Esophagus muscularis mucosa (tissue), 3 donors: ENCODE measurements at regions not wholly inside any gene's neighbourhood (a gene's known extent, or its start where the extent isn't known, plus 50 kb on each side); places are given as distances from the start of the nearest gene placed in this dataset.

Experiments
- POLR2AphosphoS5 ChIP-seq, 2 donors: sonication (generic); formaldehyde crosslinking; IDR thresholded peaks; one replicate each; pipeline ENCODE4 v1.6.1; 2017; ENCODE audit warnings: antibody characterized with exemption in 2 of 2
- TF ChIP-seq, protein P1 (sequence below), 3 experiments: fragments of 200-600 bp in 2 of 3; fragments of 450-650 bp in 1 of 3; sonication (generic) in 2 of 3; IDR thresholded peaks; one replicate each; pipeline ENCODE4 v1.5.1; 2017 to 2019; ENCODE audit warnings: antibody characterized with exemption in 3 of 3, mild to moderate bottlenecking in 2 of 3, moderate library complexity in 1 of 3

DNA sequence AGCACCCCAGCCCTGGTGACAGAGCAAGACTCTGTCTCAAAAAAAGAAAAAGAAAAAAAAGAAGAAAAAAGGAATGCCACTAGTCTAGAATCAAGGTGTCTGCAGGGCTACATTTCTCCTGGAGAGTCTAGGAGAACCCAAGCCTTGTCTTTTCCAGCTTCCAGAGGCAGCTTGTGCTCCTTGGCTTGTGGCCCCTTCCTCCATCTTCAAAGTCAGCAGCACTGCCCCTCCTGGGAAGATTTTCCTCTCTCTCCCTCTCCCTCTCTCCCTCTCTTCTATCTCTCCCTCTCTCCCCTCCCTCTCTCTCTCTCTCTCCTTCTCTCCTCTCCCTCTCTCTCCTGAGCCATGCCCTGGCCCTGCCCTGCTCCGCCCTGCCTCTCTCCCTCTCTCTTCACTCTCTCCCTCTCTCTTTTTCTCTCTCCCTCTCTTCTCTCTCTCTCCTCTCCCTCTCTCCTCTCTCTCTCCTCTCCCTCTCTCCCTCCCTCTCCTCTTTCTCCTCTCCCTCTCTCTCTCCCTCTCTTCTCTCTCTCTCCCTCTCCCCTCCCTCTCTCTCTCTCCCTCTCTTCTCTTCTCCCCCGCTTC lies 97.7 kb upstream of the FGF3 start:
- TF ChIP-seq, protein P1, sequence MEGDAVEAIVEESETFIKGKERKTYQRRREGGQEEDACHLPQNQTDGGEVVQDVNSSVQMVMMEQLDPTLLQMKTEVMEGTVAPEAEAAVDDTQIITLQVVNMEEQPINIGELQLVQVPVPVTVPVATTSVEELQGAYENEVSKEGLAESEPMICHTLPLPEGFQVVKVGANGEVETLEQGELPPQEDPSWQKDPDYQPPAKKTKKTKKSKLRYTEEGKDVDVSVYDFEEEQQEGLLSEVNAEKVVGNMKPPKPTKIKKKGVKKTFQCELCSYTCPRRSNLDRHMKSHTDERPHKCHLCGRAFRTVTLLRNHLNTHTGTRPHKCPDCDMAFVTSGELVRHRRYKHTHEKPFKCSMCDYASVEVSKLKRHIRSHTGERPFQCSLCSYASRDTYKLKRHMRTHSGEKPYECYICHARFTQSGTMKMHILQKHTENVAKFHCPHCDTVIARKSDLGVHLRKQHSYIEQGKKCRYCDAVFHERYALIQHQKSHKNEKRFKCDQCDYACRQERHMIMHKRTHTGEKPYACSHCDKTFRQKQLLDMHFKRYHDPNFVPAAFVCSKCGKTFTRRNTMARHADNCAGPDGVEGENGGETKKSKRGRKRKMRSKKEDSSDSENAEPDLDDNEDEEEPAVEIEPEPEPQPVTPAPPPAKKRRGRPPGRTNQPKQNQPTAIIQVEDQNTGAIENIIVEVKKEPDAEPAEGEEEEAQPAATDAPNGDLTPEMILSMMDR (IDR thresholded peaks at IDR 0.05): no peak
- no peak for TF ChIP-seq POLR2AphosphoS5 (IDR thresholded peaks at IDR 0.05)
